Ascending aorta (tissue), 2 donors: ENCODE measurements at regions not wholly inside any gene's neighbourhood (a gene's known extent, or its start where the extent isn't known, plus 50 kb on each side); places are given as distances from the start of the nearest gene placed in this dataset.

Experiments
- DNase-seq, 2 donors: peaks; one replicate each; pipeline ENCODE4 v3.0.0-alpha.2; 2019; ENCODE audit warnings: low spot score in 2 of 2
- H3K27ac ChIP-seq, 2 donors: fragments of 200-600 bp; sonication (generic); one replicate each; pipeline ENCODE4 v1.5.1; 2016 to 2017; ENCODE audit warnings: mild to moderate bottlenecking in 1 of 2
- H3K27me3 ChIP-seq: fragments of 200-600 bp; sonication (generic); one replicate; pipeline ENCODE4 v1.5.1; 2017
- H3K36me3 ChIP-seq, 2 donors: fragments of 200-600 bp; sonication (generic); one replicate each; pipeline ENCODE4 v1.5.1; 2016
- H3K4me1 ChIP-seq, 2 donors: fragments of 200-600 bp; sonication (generic); one replicate each; pipeline ENCODE4 v1.5.1; 2016 to 2017; ENCODE audit warnings: mild to moderate bottlenecking in 1 of 2
- H3K4me3 ChIP-seq, 2 donors: fragments of 200-600 bp; sonication (generic); one replicate each; pipeline ENCODE4 v1.5.1; 2016 to 2017; ENCODE audit warnings: mild to moderate bottlenecking in 1 of 2
- H3K9me3 ChIP-seq, 2 donors: fragments of 200-600 bp; sonication (generic); one replicate each; pipeline ENCODE4 v1.5.1; 2016
- CTCF ChIP-seq, 3 experiments: fragments of 200-600 bp in 2 of 3; fragments of 450-650 bp in 1 of 3; sonication (generic) in 2 of 3; IDR thresholded peaks; one replicate each; pipeline ENCODE4 v1.5.1; 2016 to 2019; ENCODE audit warnings: antibody characterized with exemption in 3 of 3, mild to moderate bottlenecking in 1 of 3, moderate library complexity in 1 of 3
- intact Hi-C: fragments of 100-400 bp; cut with DNase I; formaldehyde crosslinking; loops from one replicate; pipeline ENCODE4 v1.15.1; 2023

- Histone ChIP-seq H3K4me3 (no peak overlapping the region), H3K4me1 (peaks cover 0 to 6% of the 10 kb centered on the region in 2 donors), H3K27ac (no peak overlapping the region), H3K36me3 (no peaks in the 10 kb centered on the region), H3K27me3 (no peaks in the 10 kb centered on the region), H3K9me3 (no peaks in the 10 kb centered on the region)
- intact Hi-C loops = no loop called here
- TF ChIP-seq CTCF (IDR thresholded peaks at IDR 0.05) = no peak
- DNase-seq = no peak
Observed at GRCh38 chr11:10397226-10397987, 57.7 kb upstream of the AMPD3 start.

- H3K4me3 ChIP-seq = no peak overlapping the region
- no peak overlapping the region for H3K27ac ChIP-seq
- H3K36me3 ChIP-seq = no peaks in the 10 kb centered on the region
- peaks cover 0 to 6% of the 10 kb centered on the region in 2 donors for H3K4me1 ChIP-seq
- intact Hi-C loops = no loop called here
- no peaks in the 10 kb centered on the region for H3K9me3 ChIP-seq
- TF ChIP-seq CTCF (IDR thresholded peaks at IDR 0.05) = no peak
- no peaks in the 10 kb centered on the region for H3K27me3 ChIP-seq
- no peak for DNase-seq
Observed at GRCh38 chr11:10398525-10398924, 56.5 kb upstream of the AMPD3 start.

GRCh38 chr11:10400856-10401255, 54.2 kb upstream of the AMPD3 start:
- Histone ChIP-seq H3K27ac (peak overlapping the region in 1 of 2 donors; percentile 31), H3K4me3 (no peak overlapping the region), H3K36me3 (no peaks in the 10 kb centered on the region), H3K27me3 (no peaks in the 10 kb centered on the region), H3K4me1 (peaks cover 0 to 6% of the 10 kb centered on the region in 2 donors), H3K9me3 (no peaks in the 10 kb centered on the region)
- intact Hi-C loops = loop anchor here (10.0 kb wide), 2 partner anchors 114 to 144 kb away; partner anchors contain the start of gene RNF141
- TF ChIP-seq CTCF (IDR thresholded peaks at IDR 0.05) = no peak
- DNase-seq = no peak

GRCh38 chr11:10401256-10401655, 53.8 kb upstream of the AMPD3 start:
- no peak for TF ChIP-seq CTCF (IDR thresholded peaks at IDR 0.05)
- H3K36me3 ChIP-seq = no peaks in the 10 kb centered on the region
- no peaks in the 10 kb centered on the region for H3K9me3 ChIP-seq
- H3K4me3 ChIP-seq = no peak overlapping the region
- H3K4me1 ChIP-seq = peaks cover 0 to 6% of the 10 kb centered on the region in 2 donors
- intact Hi-C loops = loop anchor here (10.0 kb wide), 2 partner anchors 114 to 144 kb away; partner anchors contain the start of gene RNF141
- no peak for DNase-seq
- H3K27me3 ChIP-seq = no peaks in the 10 kb centered on the region
- H3K27ac ChIP-seq = peak overlapping the region in 1 of 2 donors; percentile 31

- DNase-seq = no peak
- no peaks in the 10 kb centered on the region for H3K36me3 ChIP-seq
- no peaks in the 10 kb centered on the region for H3K9me3 ChIP-seq
- TF ChIP-seq CTCF (IDR thresholded peaks at IDR 0.05) = no peak
- peak overlapping the region in 1 of 2 donors; percentile 31 for H3K27ac ChIP-seq
- H3K4me3 ChIP-seq = no peak overlapping the region
- intact Hi-C loops = loop anchor here (10.0 kb wide), 2 partner anchors 113 to 143 kb away; partner anchors contain the start of gene RNF141
- no peaks in the 10 kb centered on the region for H3K27me3 ChIP-seq
- H3K4me1 ChIP-seq = peaks cover 0 to 6% of the 10 kb centered on the region in 2 donors
Observed at GRCh38 chr11:10401696-10402392, 53.2 kb upstream of the AMPD3 start.
